ENCODE measurements at regions not wholly inside any gene's neighbourhood (a gene's known extent, or its start where the extent isn't known, plus 50 kb on each side); places are given as distances from the start of the nearest gene placed in this dataset.

- no peak for DNase-seq (ENCODE audit: low read depth in 2 of 2)
Measured at GRCh38 chr15:47362118-47362905, 355.0 kb upstream of the SEMA6D start.

DNA sequence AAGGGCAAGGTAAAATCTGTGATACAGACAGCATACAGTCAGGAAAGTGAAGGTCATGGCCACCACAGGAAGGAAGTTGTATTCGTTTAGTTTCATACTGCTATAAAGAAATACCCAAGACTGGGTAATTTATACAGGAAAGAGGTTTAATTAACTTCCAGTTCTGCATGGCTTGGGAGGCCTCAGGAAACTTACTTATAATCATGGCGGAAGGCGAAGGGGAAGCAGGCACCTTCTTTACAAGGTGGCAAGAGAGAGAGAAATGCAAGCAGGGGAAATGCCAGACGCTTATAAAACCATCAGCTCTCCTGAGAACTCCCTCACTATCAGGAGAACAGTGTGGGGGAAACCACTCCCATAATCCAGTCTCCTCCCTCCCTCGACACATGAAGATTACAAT is 353.7 kb upstream of the SEMA6D start:
- no peak for DNase-seq (ENCODE audit: low read depth in 2 of 2)

GRCh38 chr15:47364230-47365141 is 352.8 kb upstream of the SEMA6D start:
- DNase-seq (ENCODE audit: low read depth in 2 of 2), result no peak

GRCh38 chr15:47366884-47367283 is 350.4 kb upstream of the SEMA6D start:
- no peak for DNase-seq (ENCODE audit: low read depth in 2 of 2)

DNA sequence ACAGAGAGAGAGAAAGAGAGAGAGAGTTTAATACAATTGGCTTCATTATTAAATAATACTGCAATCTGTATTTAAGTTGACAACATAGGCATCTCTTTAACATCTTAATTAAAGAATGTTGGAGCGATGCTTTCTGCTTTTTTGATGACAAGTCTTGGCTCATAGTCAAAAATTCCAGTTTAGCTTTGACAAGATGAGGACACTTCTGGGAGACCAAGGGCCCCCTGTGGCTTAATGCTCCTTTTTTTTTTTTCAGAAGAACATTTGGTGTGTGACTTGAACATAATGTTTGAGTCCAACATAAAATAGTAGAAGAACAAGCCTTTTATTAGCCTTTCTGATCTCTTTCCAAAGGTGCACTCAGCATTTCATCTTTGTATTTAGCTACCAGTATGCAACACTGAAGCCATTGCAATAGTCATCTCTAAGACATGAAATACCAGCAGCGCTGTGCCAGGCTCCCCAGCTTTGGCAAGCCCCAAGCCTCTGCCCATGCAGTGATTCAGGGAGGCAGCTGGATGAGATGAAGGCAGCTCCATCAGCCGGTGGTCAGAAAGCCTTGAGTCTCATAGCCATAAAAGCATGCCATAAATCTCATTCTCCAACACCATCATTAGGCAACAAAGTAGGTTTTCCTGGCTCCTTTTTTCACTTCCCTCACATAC is 349.4 kb upstream of the SEMA6D start:
- DNase-seq (ENCODE audit: low read depth in 2 of 2), result no peak

- DNase-seq (ENCODE audit: low read depth in 2 of 2), result no peak
Measured at GRCh38 chr15:47371939-47372338, 345.4 kb upstream of the SEMA6D start.

GRCh38 chr15:47374222-47374621 is 343.1 kb upstream of the SEMA6D start:
- DNase-seq (ENCODE audit: low read depth in 2 of 2), result peak; percentile 3 to 26

GRCh38 chr15:47376190-47376589 is 341.1 kb upstream of the SEMA6D start:
- DNase-seq (ENCODE audit: low read depth in 2 of 2), result no peak

DNA sequence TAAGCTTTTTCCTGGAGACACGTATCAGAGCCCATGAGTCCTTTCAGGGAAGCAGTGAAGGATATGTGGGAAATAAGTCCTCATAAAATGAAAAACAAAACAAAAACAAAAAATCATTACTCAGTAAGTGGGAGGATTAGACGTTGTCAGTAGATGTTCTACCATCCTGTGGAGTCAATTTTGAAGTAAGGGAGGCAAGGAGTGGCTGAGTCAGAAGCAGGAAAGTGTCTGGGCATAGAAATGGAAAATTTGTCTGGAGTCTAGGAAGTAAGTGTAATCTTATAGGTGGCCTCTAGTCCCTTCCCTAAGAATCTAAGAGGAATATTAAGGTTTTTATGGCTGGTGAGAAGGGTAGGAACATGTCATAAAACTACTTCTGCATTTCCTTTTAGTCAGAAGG is 339.8 kb upstream of the SEMA6D start:
- DNase-seq (ENCODE audit: low read depth in 2 of 2), result no peak

DNA sequence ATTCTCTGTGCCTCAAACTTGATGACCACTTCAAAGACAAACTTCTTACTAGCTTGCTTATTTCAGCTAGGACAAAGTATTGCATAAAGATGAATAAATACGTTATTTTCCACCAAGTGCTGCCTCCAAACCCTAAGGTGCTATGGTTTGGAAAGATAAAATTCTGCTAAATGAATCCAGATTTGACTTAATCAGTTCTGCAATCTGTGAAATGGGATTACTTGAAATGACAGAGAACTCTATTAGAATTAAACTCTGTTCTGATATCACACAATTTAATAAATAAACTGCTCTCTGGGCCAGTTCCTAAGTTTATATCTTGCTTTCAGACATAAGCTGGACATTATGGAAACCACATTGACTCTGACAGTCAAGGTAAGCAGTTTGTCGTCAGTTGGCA is 338.8 kb upstream of the SEMA6D start:
- no peak for DNase-seq (ENCODE audit: low read depth in 2 of 2)

DNA sequence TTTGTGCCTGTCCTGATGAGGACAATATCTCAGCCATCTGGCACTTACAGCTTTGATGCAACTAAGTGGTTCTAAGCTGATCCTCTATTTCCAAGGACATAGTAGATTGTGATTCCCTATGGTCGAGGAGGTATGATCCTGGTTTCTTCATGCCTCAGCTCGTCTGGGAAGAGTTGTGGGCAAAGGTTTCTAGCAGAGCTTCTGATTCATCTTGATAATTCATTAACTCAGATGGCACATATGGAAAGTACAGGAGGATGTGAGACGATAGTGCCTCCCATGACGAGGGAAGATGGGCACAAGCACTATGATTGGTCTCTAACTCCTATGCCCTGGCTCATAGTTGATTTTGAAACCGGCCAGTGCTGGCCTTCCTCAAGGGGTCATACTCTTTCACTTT is 334.2 kb upstream of the SEMA6D start:
- no peak for DNase-seq (ENCODE audit: low read depth in 2 of 2)

GRCh38 chr15:47383801-47384200 is 333.5 kb upstream of the SEMA6D start:
- no peak for DNase-seq (ENCODE audit: low read depth in 2 of 2)

GRCh38 chr15:47384341-47384740 is 333.0 kb upstream of the SEMA6D start:
- DNase-seq (ENCODE audit: low read depth in 2 of 2), result peak; percentile 23 to 37

DNA sequence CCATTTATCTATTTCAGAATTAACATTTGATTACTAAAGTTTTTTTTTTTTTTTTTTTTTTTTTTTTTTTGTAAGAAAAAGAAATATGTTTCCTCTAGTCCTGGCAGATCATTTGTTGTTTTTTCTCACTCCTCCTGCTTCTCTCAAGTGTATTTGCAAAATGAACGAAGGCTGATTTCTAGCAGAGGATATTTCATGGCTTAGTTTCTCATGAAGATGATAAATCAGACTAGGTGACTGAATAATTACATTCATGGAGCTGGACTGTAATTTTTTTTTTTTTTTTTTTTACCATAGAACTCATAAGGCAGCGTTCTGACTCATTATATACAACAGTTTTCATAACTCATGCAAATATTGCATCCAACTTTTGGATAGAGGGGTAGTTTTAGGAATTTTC is 332.5 kb upstream of the SEMA6D start:
- DNase-seq (ENCODE audit: low read depth in 2 of 2), result no peak

GRCh38 chr15:47386459-47386858 is 330.8 kb upstream of the SEMA6D start:
- no peak for DNase-seq (ENCODE audit: low read depth in 2 of 2)

GRCh38 chr15:47388299-47388698 is 329.0 kb upstream of the SEMA6D start:
- DNase-seq (ENCODE audit: low read depth in 2 of 2), result no peak

GRCh38 chr15:47390208-47390765 is 327.0 kb upstream of the SEMA6D start:
- no peak for DNase-seq (ENCODE audit: low read depth in 2 of 2)

GRCh38 chr15:47394286-47394809 is 323.0 kb upstream of the SEMA6D start:
- DNase-seq (ENCODE audit: low read depth in 2 of 2), result no peak

DNA sequence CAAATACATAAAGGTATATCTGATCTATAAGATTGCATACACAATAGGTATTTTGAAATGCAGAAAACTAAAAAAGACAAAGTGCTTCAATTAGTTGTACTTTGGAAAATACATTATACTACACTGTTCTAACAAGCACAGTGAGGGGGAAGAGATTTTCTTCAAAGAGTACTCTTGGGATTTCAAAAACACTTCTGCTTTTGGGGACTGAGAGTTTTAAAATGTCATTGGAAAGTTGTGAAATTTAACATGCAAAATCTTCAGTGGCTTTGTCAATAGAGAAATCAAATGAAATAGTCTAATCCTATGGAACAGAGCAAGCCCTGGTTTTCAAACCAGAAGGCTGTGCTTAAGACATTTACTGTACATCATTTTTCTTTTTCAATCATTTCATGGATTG is 322.2 kb upstream of the SEMA6D start:
- no peak for DNase-seq (ENCODE audit: low read depth in 2 of 2)

DNA sequence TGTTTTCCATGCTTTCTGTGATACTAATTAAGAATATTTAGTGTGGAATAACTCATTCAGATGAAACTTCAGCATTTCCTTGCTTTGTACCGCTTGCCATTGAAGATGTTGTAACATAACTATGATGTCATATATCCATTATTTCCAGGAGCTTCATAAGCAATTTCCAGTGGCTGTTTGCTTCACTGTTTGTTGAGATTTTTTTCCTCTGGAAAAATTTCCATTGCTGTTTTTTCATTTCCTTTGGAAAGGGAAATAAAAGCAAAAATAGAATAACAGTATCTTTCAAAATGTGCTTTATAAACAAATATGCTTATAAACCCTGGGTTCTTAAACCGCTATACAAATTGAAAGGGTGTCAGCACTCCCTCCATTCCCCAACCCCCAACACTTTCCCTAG is 319.6 kb upstream of the SEMA6D start:
- peak in 1 of 2 donors; percentile 28 for DNase-seq (ENCODE audit: low read depth in 2 of 2)

GRCh38 chr15:47398132-47398531 is 319.2 kb upstream of the SEMA6D start:
- DNase-seq (ENCODE audit: low read depth in 2 of 2), result no peak

DNA sequence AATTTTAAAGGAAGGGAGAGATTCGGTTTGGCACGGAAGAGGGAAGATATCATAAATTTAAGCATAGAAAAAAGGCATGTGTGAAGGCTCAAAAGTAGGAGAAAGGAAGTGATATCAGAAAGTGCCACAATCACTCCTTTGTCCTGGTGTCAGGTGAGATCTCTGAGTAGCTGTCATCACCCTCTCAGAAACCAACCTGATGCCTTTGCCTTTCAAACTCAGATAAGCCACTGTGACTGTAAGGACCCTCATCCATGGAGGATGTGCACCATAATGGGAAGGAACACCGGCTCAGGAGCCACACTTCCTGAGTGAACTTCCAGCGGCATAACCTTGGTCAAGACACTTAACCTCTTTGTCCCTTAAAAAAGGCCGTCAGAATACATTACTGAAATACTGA is 318.7 kb upstream of the SEMA6D start:
- DNase-seq (ENCODE audit: low read depth in 2 of 2), result no peak
